Astrocyte (in vitro differentiated cells and primary cell): ENCODE measurements at regions not wholly inside any gene's neighbourhood (a gene's known extent, or its start where the extent isn't known, plus 50 kb on each side); places are given as distances from the start of the nearest gene placed in this dataset.

Experiments
- DNase-seq: peaks from one replicate; pipeline ENCODE4 v3.0.0-alpha.2; 2010; ENCODE audit warnings: low read depth
- FAIRE-seq: peaks from 2 replicates; lab custom pipeline; 2011; peaks lifted over from hg19 to GRCh38; lab: Jason Lieb, UNC
- H2AFZ ChIP-seq: 2 replicates; pipeline ENCODE4 v1.6.0; 2012; ENCODE audit warnings: low read depth, low read length, inconsistent platforms
- H3K27ac ChIP-seq: 2 replicates; pipeline ENCODE4 v1.5.1; 2011; ENCODE audit warnings: low read depth, low read length, inconsistent platforms
- H3K27me3 ChIP-seq: 2 replicates; pipeline ENCODE4 v1.6.0; 2011; ENCODE audit warnings: low read length, inconsistent platforms; ENCODE audit not compliant: insufficient read depth
- H3K36me3 ChIP-seq: 2 replicates; pipeline ENCODE4 v1.5.1; 2011; ENCODE audit warnings: low read length, inconsistent platforms; ENCODE audit not compliant: insufficient read depth
- H3K4me1 ChIP-seq: 2 replicates; pipeline ENCODE4 v1.5.1; 2011; ENCODE audit warnings: low read length, inconsistent platforms; ENCODE audit not compliant: insufficient read depth
- H3K4me2 ChIP-seq: 2 replicates; pipeline ENCODE4 v1.6.0; 2012; ENCODE audit warnings: low read length, inconsistent platforms
- H3K4me3 ChIP-seq: 2 replicates; pipeline ENCODE4 v1.5.1; 2011; ENCODE audit warnings: low read depth, mild to moderate bottlenecking, low read length, inconsistent platforms; ENCODE audit not compliant: insufficient read depth
- H3K79me2 ChIP-seq: 2 replicates; pipeline ENCODE4 v1.6.0; 2012; ENCODE audit warnings: mild to moderate bottlenecking, low read length, inconsistent platforms; ENCODE audit not compliant: insufficient read depth
- H3K9ac ChIP-seq: 2 replicates; pipeline ENCODE4 v1.6.0; 2012; ENCODE audit warnings: mild to moderate bottlenecking, low read length, inconsistent platforms
- H3K9me3 ChIP-seq: 2 replicates; pipeline ENCODE4 v1.5.1; 2012; ENCODE audit warnings: low read depth, mild to moderate bottlenecking, low read length, inconsistent platforms; ENCODE audit not compliant: insufficient read depth
- H4K20me1 ChIP-seq: 2 replicates; pipeline ENCODE4 v1.6.0; 2012; ENCODE audit warnings: low read length, inconsistent platforms; ENCODE audit not compliant: insufficient read depth
- H3K27ac Mint-ChIP-seq: one replicate; pipeline ENCODE4 v1.8.0; 2021; ENCODE audit warnings: mild to moderate bottlenecking, mixed read lengths; ENCODE audit not compliant: unreplicated experiment
- H3K27me3 Mint-ChIP-seq: one replicate; pipeline ENCODE4 v1.8.0; 2021; ENCODE audit warnings: low read depth, mixed read lengths; ENCODE audit not compliant: unreplicated experiment
- H3K36me3 Mint-ChIP-seq: one replicate; pipeline ENCODE4 v1.8.0; 2021; ENCODE audit warnings: low read depth, mixed read lengths; ENCODE audit not compliant: unreplicated experiment
- H3K4me1 Mint-ChIP-seq: one replicate; pipeline ENCODE4 v1.8.0; 2021; ENCODE audit warnings: low read depth, mixed read lengths; ENCODE audit not compliant: unreplicated experiment
- H3K4me3 Mint-ChIP-seq: one replicate; pipeline ENCODE4 v1.8.0; 2021; ENCODE audit warnings: mild to moderate bottlenecking, moderate library complexity, mixed read lengths; ENCODE audit not compliant: unreplicated experiment
- H3K9me3 Mint-ChIP-seq: one replicate; pipeline ENCODE4 v1.8.0; 2021; ENCODE audit warnings: mild to moderate bottlenecking, mixed read lengths; ENCODE audit not compliant: unreplicated experiment
- EZH2 ChIP-seq: IDR thresholded peaks from 2 replicates; pipeline ENCODE4 v1.6.1; 2012; ENCODE audit warnings: mild to moderate bottlenecking, low read length, inconsistent platforms; ENCODE audit not compliant: insufficient read depth
- TF ChIP-seq, protein P1 (sequence below): IDR thresholded peaks from 2 replicates; pipeline ENCODE4 v1.5.1; 2011; ENCODE audit warnings: low read depth, mild to moderate bottlenecking, inconsistent platforms, low read length, moderate library complexity; ENCODE audit not compliant: insufficient read depth

DNA sequence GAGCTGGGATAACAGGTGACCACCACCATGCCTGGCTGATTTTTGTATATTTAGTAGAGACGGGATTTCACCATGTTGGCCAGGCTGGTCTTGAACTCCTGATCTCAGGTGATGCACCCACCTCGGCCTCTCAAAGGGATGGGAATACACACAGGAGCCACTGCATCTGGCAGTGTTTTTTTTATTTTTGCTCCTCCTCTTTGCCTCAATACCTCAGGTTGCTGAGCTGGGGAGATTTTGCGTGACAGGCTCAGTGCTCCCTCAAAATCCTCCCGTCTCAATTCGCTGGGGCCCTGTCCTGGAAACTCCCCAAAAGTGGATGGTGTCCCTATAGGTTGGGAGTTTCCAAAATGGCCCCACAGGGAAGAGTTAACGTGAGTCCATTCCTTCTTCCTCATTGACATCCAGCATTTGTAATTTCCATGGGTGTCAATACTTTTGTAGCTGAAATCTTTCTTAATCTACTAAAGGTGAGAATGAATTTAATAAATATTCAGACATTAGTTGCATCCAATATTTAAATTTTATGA lies 71.8 kb downstream of the GGTLC2 start:
- H3K27ac Mint-ChIP-seq: no peak overlapping the region

DNA sequence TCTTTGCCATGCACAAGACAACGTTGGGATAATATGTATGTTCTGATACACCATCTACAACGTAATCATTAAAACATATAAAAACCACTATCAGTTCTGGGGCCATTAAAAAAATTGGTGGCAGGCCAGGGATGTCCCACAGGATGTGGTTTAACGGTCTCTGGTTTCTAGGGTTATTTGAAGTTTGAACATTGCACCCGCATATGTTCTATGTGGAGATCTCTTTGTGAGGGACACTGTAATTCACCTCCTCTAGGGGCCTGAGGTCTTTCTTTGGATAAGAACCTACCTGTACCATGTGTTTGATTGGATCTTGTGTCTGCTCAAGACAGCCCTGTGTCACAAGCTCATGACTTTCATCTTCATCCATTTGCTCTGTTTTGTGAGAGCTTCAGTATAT lies 73.2 kb downstream of the GGTLC2 start:
- no peaks in the 10 kb centered on the region for H4K20me1 ChIP-seq
- Mint-ChIP-seq H3K27me3 (peaks cover 40% of the 10 kb centered on the region), H3K4me3 (no peak overlapping the region), H3K4me1 (peaks cover 15% of the 10 kb centered on the region), H3K36me3 (no peaks in the 10 kb centered on the region), H3K9me3 (peaks cover 2% of the 10 kb centered on the region), H3K27ac (no peak overlapping the region)
- no peak for DNase-seq
- H3K4me1 ChIP-seq: peaks cover 4% of the 10 kb centered on the region
- H3K27ac ChIP-seq: no peak overlapping the region
- H3K4me3 ChIP-seq: no peak overlapping the region
- no peak overlapping the region for H3K4me2 ChIP-seq
- H3K9ac ChIP-seq: no peak overlapping the region
- H2AFZ ChIP-seq: no peak overlapping the region
- no peaks in the 10 kb centered on the region for H3K79me2 ChIP-seq
- no peaks in the 10 kb centered on the region for H3K36me3 ChIP-seq
- H3K27me3 ChIP-seq: no peaks in the 10 kb centered on the region
- no peak for FAIRE-seq
- TF ChIP-seq, protein P1, sequence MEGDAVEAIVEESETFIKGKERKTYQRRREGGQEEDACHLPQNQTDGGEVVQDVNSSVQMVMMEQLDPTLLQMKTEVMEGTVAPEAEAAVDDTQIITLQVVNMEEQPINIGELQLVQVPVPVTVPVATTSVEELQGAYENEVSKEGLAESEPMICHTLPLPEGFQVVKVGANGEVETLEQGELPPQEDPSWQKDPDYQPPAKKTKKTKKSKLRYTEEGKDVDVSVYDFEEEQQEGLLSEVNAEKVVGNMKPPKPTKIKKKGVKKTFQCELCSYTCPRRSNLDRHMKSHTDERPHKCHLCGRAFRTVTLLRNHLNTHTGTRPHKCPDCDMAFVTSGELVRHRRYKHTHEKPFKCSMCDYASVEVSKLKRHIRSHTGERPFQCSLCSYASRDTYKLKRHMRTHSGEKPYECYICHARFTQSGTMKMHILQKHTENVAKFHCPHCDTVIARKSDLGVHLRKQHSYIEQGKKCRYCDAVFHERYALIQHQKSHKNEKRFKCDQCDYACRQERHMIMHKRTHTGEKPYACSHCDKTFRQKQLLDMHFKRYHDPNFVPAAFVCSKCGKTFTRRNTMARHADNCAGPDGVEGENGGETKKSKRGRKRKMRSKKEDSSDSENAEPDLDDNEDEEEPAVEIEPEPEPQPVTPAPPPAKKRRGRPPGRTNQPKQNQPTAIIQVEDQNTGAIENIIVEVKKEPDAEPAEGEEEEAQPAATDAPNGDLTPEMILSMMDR: no peak
- TF ChIP-seq EZH2: no peak
- H3K9me3 ChIP-seq: no peaks in the 10 kb centered on the region

More for the DNA sequence above, 71.8 kb downstream of the GGTLC2 start:
- Histone ChIP-seq H3K4me2 (no peak overlapping the region), H2AFZ (no peak overlapping the region), H4K20me1 (no peaks in the 10 kb centered on the region), H3K9ac (no peak overlapping the region), H3K79me2 (no peaks in the 10 kb centered on the region), H3K4me3 (no peak overlapping the region), H3K27me3 (no peaks in the 10 kb centered on the region), H3K4me1 (no peaks in the 10 kb centered on the region), H3K9me3 (no peaks in the 10 kb centered on the region), H3K27ac (no peak overlapping the region), H3K36me3 (no peaks in the 10 kb centered on the region)
- FAIRE-seq: no peak
- Mint-ChIP-seq H3K27me3 (peaks cover 49% of the 10 kb centered on the region), H3K4me1 (peaks cover 4% of the 10 kb centered on the region), H3K9me3 (peaks cover 2% of the 10 kb centered on the region), H3K36me3 (no peaks in the 10 kb centered on the region), H3K4me3 (no peak overlapping the region)
- no peak for DNase-seq
- TF ChIP-seq EZH2: no peak
- TF ChIP-seq, protein P1: no peak

DNA sequence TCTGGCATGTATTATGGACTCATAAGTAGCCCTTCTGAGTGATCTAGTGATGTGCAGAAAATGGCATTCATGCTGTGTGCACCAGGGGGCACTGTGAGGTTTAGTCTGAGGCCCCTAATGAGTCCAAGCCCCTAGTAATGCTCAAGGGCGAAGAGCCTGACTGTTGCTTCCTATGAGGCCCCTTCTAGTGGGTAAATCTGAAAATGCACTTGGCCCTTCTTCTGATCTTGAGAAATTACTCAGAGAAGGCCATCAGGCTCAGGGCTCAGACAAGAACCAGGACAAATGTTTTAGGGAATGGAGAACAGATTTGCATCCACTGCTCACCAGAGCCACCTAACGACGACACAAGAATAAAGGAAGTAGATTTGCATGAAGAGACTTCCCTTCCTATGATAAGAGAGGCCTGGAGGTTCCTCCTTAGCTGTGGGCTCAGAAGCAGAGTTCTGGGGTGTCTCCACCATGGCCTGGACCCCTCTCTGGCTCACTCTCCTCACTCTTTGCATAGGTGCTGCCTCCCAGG lies 75.8 kb downstream of the GGTLC2 start:
- DNase-seq (no peak), FAIRE-seq (no peak)
- no peak overlapping the region for H3K4me3 ChIP-seq
- H3K9ac ChIP-seq: no peak overlapping the region
- no peak overlapping the region for H3K4me2 ChIP-seq
- no peak for TF ChIP-seq EZH2
- TF ChIP-seq, protein P1: peak; percentile 43
- H3K27ac ChIP-seq: no peak overlapping the region
- no peak overlapping the region for H2AFZ ChIP-seq
- Mint-ChIP-seq H3K4me3 (no peak overlapping the region), H3K36me3 (no peaks in the 10 kb centered on the region), H3K9me3 (peaks cover 2% of the 10 kb centered on the region), H3K4me1 (peaks cover 15% of the 10 kb centered on the region), H3K27ac (no peak overlapping the region), H3K27me3 (peaks cover 22% of the 10 kb centered on the region)
- H3K36me3 ChIP-seq: no peaks in the 10 kb centered on the region
- no peaks in the 10 kb centered on the region for H3K9me3 ChIP-seq
- H3K79me2 ChIP-seq: no peaks in the 10 kb centered on the region
- no peaks in the 10 kb centered on the region for H3K27me3 ChIP-seq
- H3K4me1 ChIP-seq: peaks cover 4% of the 10 kb centered on the region
- H4K20me1 ChIP-seq: no peaks in the 10 kb centered on the region
